ENCODE measurements at regions not wholly inside any gene's neighbourhood (a gene's known extent, or its start where the extent isn't known, plus 50 kb on each side); places are given as distances from the start of the nearest gene placed in this dataset.

GRCh38 chr4:157558016-157558415, 337.5 kb downstream of the GRIA2 start:
- H3K27ac ChIP-seq (ENCODE audit: extremely low read depth, low read depth, low read length), result no peak overlapping the region
- H3K36me3 ChIP-seq (ENCODE audit: control insufficient read depth in 2 of 2, insufficient read depth in 1 of 2, low read length in 2 of 2), result no peaks in the 10 kb centered on the region
- H3K4me3 ChIP-seq (ENCODE audit: low read depth, low read length), result no peak overlapping the region
- POLR2A ChIA-PET, result no interaction called here
- CTCF ChIA-PET, result no interaction called here
- no peak for TF ChIP-seq AEBP2 (tag by site-specific recombination; IDR thresholded peaks at IDR 0.05; ENCODE audit: borderline replicate concordance)
- TF ChIP-seq ZBTB44 (tag by site-specific recombination; IDR thresholded peaks at IDR 0.05), result no peak
- TF ChIP-seq ZNF791 (tag by site-specific recombination; IDR thresholded peaks at IDR 0.05), result no peak
- TF ChIP-seq OSR2 (tag by site-specific recombination; IDR thresholded peaks at IDR 0.05), result no peak
- no peak for TF ChIP-seq ZNF558 (tag by site-specific recombination; IDR thresholded peaks at IDR 0.05)
- TF ChIP-seq ZNF704 (tag by site-specific recombination; IDR thresholded peaks at IDR 0.05), result no peak
- TF ChIP-seq ZNF266 (tag by site-specific recombination; IDR thresholded peaks at IDR 0.05; ENCODE audit: low read depth), result no peak
- no peaks in the 10 kb centered on the region for H3K9me3 ChIP-seq (ENCODE audit: control insufficient read depth, insufficient read depth, low read depth, low read length)
- H3K4me1 ChIP-seq (ENCODE audit: control insufficient read depth, insufficient read depth, low read length), result no peaks in the 10 kb centered on the region

- H3K27ac ChIP-seq (ENCODE audit: extremely low read depth, low read depth, low read length), result no peak overlapping the region
- TF ChIP-seq ZIC2 (tag by site-specific recombination; IDR thresholded peaks at IDR 0.05), result no peak
- TF ChIP-seq ZNF37A (tag by site-specific recombination; IDR thresholded peaks at IDR 0.05), result no peak
- TF ChIP-seq ZNF174 (tag by site-specific recombination; IDR thresholded peaks at IDR 0.05), result no peak
- no peaks in the 10 kb centered on the region for H3K36me3 ChIP-seq (ENCODE audit: control insufficient read depth in 2 of 2, insufficient read depth in 1 of 2, low read length in 2 of 2)
- ChIA-PET POLR2A (no interaction called here), CTCF (no interaction called here)
- no peaks in the 10 kb centered on the region for H3K9me3 ChIP-seq (ENCODE audit: control insufficient read depth, insufficient read depth, low read depth, low read length)
- H3K4me3 ChIP-seq (ENCODE audit: low read depth, low read length), result no peak overlapping the region
- H3K4me1 ChIP-seq (ENCODE audit: control insufficient read depth, insufficient read depth, low read length), result no peaks in the 10 kb centered on the region
Measured at GRCh38 chr4:157550028-157550427, 329.5 kb downstream of the GRIA2 start.

GRCh38 chr4:157527954-157528353, 307.4 kb downstream of the GRIA2 start:
- Histone ChIP-seq H3K4me3 (ENCODE audit: low read depth, low read length) (no peak overlapping the region), H3K9me3 (ENCODE audit: control insufficient read depth, insufficient read depth, low read depth, low read length) (no peaks in the 10 kb centered on the region), H3K27ac (ENCODE audit: extremely low read depth, low read depth, low read length) (no peak overlapping the region), H3K36me3 (ENCODE audit: control insufficient read depth in 2 of 2, insufficient read depth in 1 of 2, low read length in 2 of 2) (no peaks in the 10 kb centered on the region), H3K4me1 (ENCODE audit: control insufficient read depth, insufficient read depth, low read length) (no peaks in the 10 kb centered on the region)
- TF ChIP-seq ZNF350 (tag by site-specific recombination; IDR thresholded peaks at IDR 0.05), result no peak
- TF ChIP-seq ZNF623 (tag by site-specific recombination; IDR thresholded peaks at IDR 0.05), result no peak
- no peak for TF ChIP-seq ZNF155 (tag by site-specific recombination; IDR thresholded peaks at IDR 0.05)
- TF ChIP-seq ZNF596 (tag by site-specific recombination; IDR thresholded peaks at IDR 0.05), result no peak
- no peak for TF ChIP-seq FEZF1 (tag by site-specific recombination; IDR thresholded peaks at IDR 0.05)
- POLR2A ChIA-PET, result no interaction called here
- CTCF ChIA-PET, result interaction anchor here (0.6 kb wide), 1 partner anchor 139 kb away, joined by 3 read pairs; no protein-coding TSS in a partner anchor

GRCh38 chr4:157521906-157522305, 301.4 kb downstream of the GRIA2 start:
- Histone ChIP-seq H3K27ac (ENCODE audit: extremely low read depth, low read depth, low read length) (no peak overlapping the region), H3K4me1 (ENCODE audit: control insufficient read depth, insufficient read depth, low read length) (no peaks in the 10 kb centered on the region), H3K36me3 (ENCODE audit: control insufficient read depth in 2 of 2, insufficient read depth in 1 of 2, low read length in 2 of 2) (no peaks in the 10 kb centered on the region), H3K4me3 (ENCODE audit: low read depth, low read length) (no peak overlapping the region), H3K9me3 (ENCODE audit: control insufficient read depth, insufficient read depth, low read depth, low read length) (no peaks in the 10 kb centered on the region)
- TF ChIP-seq IKZF3 (tag by site-specific recombination; IDR thresholded peaks at IDR 0.05) (no peak), KLF7 (tag by site-specific recombination; IDR thresholded peaks at IDR 0.05; ENCODE audit: borderline replicate concordance) (no peak), ZNF16 (tag by site-specific recombination; IDR thresholded peaks at IDR 0.05; ENCODE audit: low read depth) (no peak)
- CTCF ChIA-PET, result no interaction called here
- POLR2A ChIA-PET, result no interaction called here
